ENCODE measurements at regions not wholly inside any gene's neighbourhood (a gene's known extent, or its start where the extent isn't known, plus 50 kb on each side); places are given as distances from the start of the nearest gene placed in this dataset.
A peak's percentile ranks its signal among the peaks of the same experiment; 100 is the strongest.

GRCh38 chr13:22110368-22110767 is 439.5 kb downstream of the FGF9 start:
- H3K4ac ChIP-seq (ENCODE audit: low read depth, low read length), result peak overlapping the region; percentile 26
- DNase-seq, result no peak
- no peak overlapping the region for H3K4me2 ChIP-seq (ENCODE audit: low read length)
- no peaks in the 10 kb centered on the region for H3K27me3 ChIP-seq (ENCODE audit: insufficient read depth, low read length, poor library complexity)
- no peak overlapping the region for H2BK120ac ChIP-seq (ENCODE audit: low read depth, low read length)
- peaks cover 2% of the 10 kb centered on the region for H3K4me1 ChIP-seq (ENCODE audit: control insufficient read depth, low read depth, low read length)
- H3K23ac ChIP-seq (ENCODE audit: low read length), result no peak overlapping the region
- no peak overlapping the region for H3K18ac ChIP-seq (ENCODE audit: low read length)
- H3K56ac ChIP-seq (ENCODE audit: low read length), result no peak overlapping the region
- H3K4me3 ChIP-seq (ENCODE audit: low read length), result no peak overlapping the region
- H4K5ac ChIP-seq (ENCODE audit: low read length), result no peak overlapping the region
- H3K9ac ChIP-seq (ENCODE audit: low read length), result no peak overlapping the region
- H3K79me2 ChIP-seq (ENCODE audit: control insufficient read depth, insufficient read depth, low read length), result no peaks in the 10 kb centered on the region
- H3K79me1 ChIP-seq (ENCODE audit: low read length), result no peaks in the 10 kb centered on the region
- H4K8ac ChIP-seq (ENCODE audit: low read depth, low read length), result no peak overlapping the region
- no peak overlapping the region for H2AK5ac ChIP-seq (ENCODE audit: low read length)
- H3K27ac ChIP-seq (ENCODE audit: low read depth, low read length), result no peak overlapping the region
- no peak overlapping the region for H2BK5ac ChIP-seq (ENCODE audit: low read length)
- H2BK15ac ChIP-seq (replicated peaks; ENCODE audit: low read depth), result no peak overlapping the region
- WGBS (ENCODE audit: extremely low coverage, insufficient coverage, low lambda C conversion rate), result no CpG with 5 or more reads among the region's 6 CpGs
- no peaks in the 10 kb centered on the region for H3K36me3 ChIP-seq (ENCODE audit: control insufficient read depth, insufficient read depth, low read length)

- Histone ChIP-seq H3K79me1 (ENCODE audit: low read length) (no peaks in the 10 kb centered on the region), H3K79me2 (ENCODE audit: control insufficient read depth, insufficient read depth, low read length) (no peaks in the 10 kb centered on the region), H2BK120ac (ENCODE audit: low read depth, low read length) (no peak overlapping the region), H3K4ac (ENCODE audit: low read depth, low read length) (no peak overlapping the region), H3K4me1 (ENCODE audit: control insufficient read depth, low read depth, low read length) (peaks cover 2% of the 10 kb centered on the region), H3K23ac (ENCODE audit: low read length) (no peak overlapping the region), H4K8ac (ENCODE audit: low read depth, low read length) (no peak overlapping the region), H4K5ac (ENCODE audit: low read length) (no peak overlapping the region), H3K56ac (ENCODE audit: low read length) (no peak overlapping the region), H2BK5ac (ENCODE audit: low read length) (no peak overlapping the region), H3K36me3 (ENCODE audit: control insufficient read depth, insufficient read depth, low read length) (no peaks in the 10 kb centered on the region), H3K27ac (ENCODE audit: low read depth, low read length) (no peak overlapping the region), H2BK15ac (replicated peaks; ENCODE audit: low read depth) (no peak overlapping the region), H3K4me2 (ENCODE audit: low read length) (no peak overlapping the region), H2AK5ac (ENCODE audit: low read length) (no peak overlapping the region), H3K9ac (ENCODE audit: low read length) (no peak overlapping the region), H3K4me3 (ENCODE audit: low read length) (no peak overlapping the region), H3K18ac (ENCODE audit: low read length) (no peak overlapping the region), H3K27me3 (ENCODE audit: insufficient read depth, low read length, poor library complexity) (no peaks in the 10 kb centered on the region)
- no CpG with 5 or more reads among the region's 8 CpGs for WGBS (ENCODE audit: extremely low coverage, insufficient coverage, low lambda C conversion rate)
- peak; percentile 41 for DNase-seq
Observed at GRCh38 chr13:22111152-22111783, 440.4 kb downstream of the FGF9 start.

- H4K8ac ChIP-seq (ENCODE audit: low read depth, low read length), result no peak overlapping the region
- no peak overlapping the region for H3K27ac ChIP-seq (ENCODE audit: low read depth, low read length)
- H3K4me2 ChIP-seq (ENCODE audit: low read length), result no peak overlapping the region
- H3K18ac ChIP-seq (ENCODE audit: low read length), result no peak overlapping the region
- H2AK5ac ChIP-seq (ENCODE audit: low read length), result no peak overlapping the region
- H3K27me3 ChIP-seq (ENCODE audit: insufficient read depth, low read length, poor library complexity), result no peaks in the 10 kb centered on the region
- H3K9ac ChIP-seq (ENCODE audit: low read length), result no peak overlapping the region
- H3K4ac ChIP-seq (ENCODE audit: low read depth, low read length), result no peak overlapping the region
- H3K56ac ChIP-seq (ENCODE audit: low read length), result no peak overlapping the region
- DNase-seq, result no peak
- no peak overlapping the region for H2BK5ac ChIP-seq (ENCODE audit: low read length)
- no peak overlapping the region for H2BK120ac ChIP-seq (ENCODE audit: low read depth, low read length)
- H4K5ac ChIP-seq (ENCODE audit: low read length), result no peak overlapping the region
- no peak overlapping the region for H3K23ac ChIP-seq (ENCODE audit: low read length)
- no peak overlapping the region for H3K4me3 ChIP-seq (ENCODE audit: low read length)
- no peaks in the 10 kb centered on the region for H3K36me3 ChIP-seq (ENCODE audit: control insufficient read depth, insufficient read depth, low read length)
- WGBS (ENCODE audit: extremely low coverage, insufficient coverage, low lambda C conversion rate), result no CpG with 5 or more reads among the region's 11 CpGs
- H3K4me1 ChIP-seq (ENCODE audit: control insufficient read depth, low read depth, low read length), result peaks cover 2% of the 10 kb centered on the region
- no peaks in the 10 kb centered on the region for H3K79me2 ChIP-seq (ENCODE audit: control insufficient read depth, insufficient read depth, low read length)
- H2BK15ac ChIP-seq (replicated peaks; ENCODE audit: low read depth), result no peak overlapping the region
- no peaks in the 10 kb centered on the region for H3K79me1 ChIP-seq (ENCODE audit: low read length)
Observed at GRCh38 chr13:22111961-22112360, 441.1 kb downstream of the FGF9 start.

- no CpG with 5 or more reads among the region's 11 CpGs for WGBS (ENCODE audit: extremely low coverage, insufficient coverage, low lambda C conversion rate)
- Histone ChIP-seq H3K23ac (ENCODE audit: low read length) (no peak overlapping the region), H3K4me2 (ENCODE audit: low read length) (no peak overlapping the region), H3K27ac (ENCODE audit: low read depth, low read length) (no peak overlapping the region), H3K79me2 (ENCODE audit: control insufficient read depth, insufficient read depth, low read length) (no peaks in the 10 kb centered on the region), H3K18ac (ENCODE audit: low read length) (no peak overlapping the region), H3K4me1 (ENCODE audit: control insufficient read depth, low read depth, low read length) (no peaks in the 10 kb centered on the region), H4K5ac (ENCODE audit: low read length) (no peak overlapping the region), H3K4ac (ENCODE audit: low read depth, low read length) (no peak overlapping the region), H2BK5ac (ENCODE audit: low read length) (no peak overlapping the region), H3K36me3 (ENCODE audit: control insufficient read depth, insufficient read depth, low read length) (no peaks in the 10 kb centered on the region), H4K8ac (ENCODE audit: low read depth, low read length) (no peak overlapping the region), H3K79me1 (ENCODE audit: low read length) (no peaks in the 10 kb centered on the region), H3K56ac (ENCODE audit: low read length) (no peak overlapping the region), H2AK5ac (ENCODE audit: low read length) (no peak overlapping the region), H2BK15ac (replicated peaks; ENCODE audit: low read depth) (no peak overlapping the region), H3K9ac (ENCODE audit: low read length) (no peak overlapping the region), H3K4me3 (ENCODE audit: low read length) (no peak overlapping the region), H3K27me3 (ENCODE audit: insufficient read depth, low read length, poor library complexity) (no peaks in the 10 kb centered on the region), H2BK120ac (ENCODE audit: low read depth, low read length) (no peak overlapping the region)
- no peak for DNase-seq
Observed at GRCh38 chr13:22112956-22113745, 442.3 kb downstream of the FGF9 start.

- Histone ChIP-seq H3K18ac (ENCODE audit: low read length) (no peak overlapping the region), H3K27ac (ENCODE audit: low read depth, low read length) (no peak overlapping the region)
Observed at GRCh38 chr13:22114630-22115311, 443.9 kb downstream of the FGF9 start.

More at GRCh38 chr13:22114630-22115311, 443.9 kb downstream of the FGF9 start:
- Histone ChIP-seq H3K56ac (ENCODE audit: low read length) (no peak overlapping the region), H3K23ac (ENCODE audit: low read length) (no peak overlapping the region), H2BK15ac (replicated peaks; ENCODE audit: low read depth) (no peak overlapping the region), H2BK120ac (ENCODE audit: low read depth, low read length) (no peak overlapping the region), H3K27me3 (ENCODE audit: insufficient read depth, low read length, poor library complexity) (no peaks in the 10 kb centered on the region), H4K5ac (ENCODE audit: low read length) (no peak overlapping the region), H2BK5ac (ENCODE audit: low read length) (no peak overlapping the region), H3K36me3 (ENCODE audit: control insufficient read depth, insufficient read depth, low read length) (no peaks in the 10 kb centered on the region), H2AK5ac (ENCODE audit: low read length) (no peak overlapping the region), H3K9ac (ENCODE audit: low read length) (no peak overlapping the region), H3K79me1 (ENCODE audit: low read length) (no peaks in the 10 kb centered on the region), H3K4ac (ENCODE audit: low read depth, low read length) (no peak overlapping the region), H3K79me2 (ENCODE audit: control insufficient read depth, insufficient read depth, low read length) (no peaks in the 10 kb centered on the region), H3K4me1 (ENCODE audit: control insufficient read depth, low read depth, low read length) (no peaks in the 10 kb centered on the region), H3K4me2 (ENCODE audit: low read length) (no peak overlapping the region), H4K8ac (ENCODE audit: low read depth, low read length) (no peak overlapping the region), H3K4me3 (ENCODE audit: low read length) (no peak overlapping the region)
- no CpG with 5 or more reads among the region's 9 CpGs for WGBS (ENCODE audit: extremely low coverage, insufficient coverage, low lambda C conversion rate)
- no peak for DNase-seq
